ENCODE measurements at regions not wholly inside any gene's neighbourhood (a gene's known extent, or its start where the extent isn't known, plus 50 kb on each side); places are given as distances from the start of the nearest gene placed in this dataset.

DNA sequence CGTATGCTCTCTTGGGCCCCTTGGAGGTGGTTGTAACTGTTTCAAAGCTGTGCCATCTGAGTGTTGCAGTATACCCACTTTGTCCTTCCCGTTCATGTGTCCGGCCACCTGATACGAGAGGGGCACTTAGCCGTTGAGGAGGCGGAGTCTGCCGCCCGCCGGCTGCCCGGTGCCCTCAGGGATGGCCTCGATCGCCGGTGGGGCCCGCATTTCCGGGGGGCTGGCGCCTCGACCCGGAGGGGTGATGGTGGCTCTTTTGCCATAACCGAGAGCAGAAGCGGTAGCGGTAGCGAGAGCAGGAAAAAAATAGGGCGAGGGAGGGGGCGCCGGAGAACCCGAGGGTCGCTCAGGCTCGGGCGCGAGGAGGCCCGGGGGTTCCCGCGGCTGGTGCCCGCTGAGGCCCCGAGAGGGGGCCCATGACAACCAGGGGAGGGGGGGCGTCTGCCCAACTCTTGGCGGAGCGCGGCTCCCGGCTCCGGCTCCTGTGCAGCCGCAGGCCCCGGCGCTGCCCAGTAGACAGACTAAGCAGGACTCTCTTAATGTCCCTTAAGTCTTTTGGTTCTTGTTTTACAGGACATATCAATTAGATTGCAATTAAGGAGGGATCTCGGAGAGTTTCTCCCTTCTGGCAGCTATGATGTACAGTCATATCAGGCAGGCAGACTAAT lies 342.7 kb upstream of the SGCG start:
- no peaks in the 10 kb centered on the region for H3K36me3 ChIP-seq (ENCODE audit: control insufficient read depth in 2 of 2, insufficient read depth in 1 of 2, low read length in 2 of 2)
- no peak overlapping the region for H3K27ac ChIP-seq (ENCODE audit: extremely low read depth, low read depth, low read length)
- ChIA-PET POLR2A (no interaction called here), CTCF (interaction anchor here (0.6 to 0.7 kb wide), 2 partner anchors 23 to 171 kb away, joined by 3 to 4 read pairs; no protein-coding TSS in a partner anchor)
- H3K4me3 ChIP-seq (ENCODE audit: low read depth, low read length): no peak overlapping the region
- no peaks in the 10 kb centered on the region for H3K4me1 ChIP-seq (ENCODE audit: control insufficient read depth, insufficient read depth, low read length)
- no peaks in the 10 kb centered on the region for H3K9me3 ChIP-seq (ENCODE audit: control insufficient read depth, insufficient read depth, low read depth, low read length)
- no peak for TF ChIP-seq GLIS2 (tag by site-specific recombination; IDR thresholded peaks at IDR 0.05)
- no peak for TF ChIP-seq ZNF24 (tag by site-specific recombination; IDR thresholded peaks at IDR 0.05)
- no peak for TF ChIP-seq MYNN (tag by site-specific recombination; IDR thresholded peaks at IDR 0.05; ENCODE audit: borderline replicate concordance)
- no peak for TF ChIP-seq ZNF138 (tag by site-specific recombination; IDR thresholded peaks at IDR 0.05; ENCODE audit: borderline replicate concordance)
- TF ChIP-seq ZFP37 (tag by site-specific recombination; IDR thresholded peaks at IDR 0.05): no peak
- TF ChIP-seq SETDB1 (IDR thresholded peaks at IDR 0.05; ENCODE audit: insufficient read length, low read length): no peak
- TF ChIP-seq, protein P1, sequence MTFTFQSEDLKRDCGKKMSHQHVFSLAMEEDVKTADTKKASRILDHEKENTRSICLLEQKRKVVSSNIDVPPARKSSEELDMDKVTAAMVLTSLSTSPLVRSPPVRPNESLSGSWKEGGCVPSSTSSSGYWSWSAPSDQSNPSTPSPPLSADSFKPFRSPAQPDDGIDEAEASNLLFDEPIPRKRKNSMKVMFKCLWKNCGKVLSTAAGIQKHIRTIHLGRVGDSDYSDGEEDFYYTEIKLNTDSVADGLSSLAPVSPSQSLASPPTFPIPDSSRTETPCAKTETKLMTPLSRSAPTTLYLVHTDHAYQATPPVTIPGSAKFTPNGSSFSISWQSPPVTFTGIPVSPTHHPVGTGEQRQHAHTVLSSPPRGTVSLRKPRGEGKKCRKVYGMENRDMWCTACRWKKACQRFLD (tag by site-specific recombination; IDR thresholded peaks at IDR 0.05): no peak
- TF ChIP-seq ZNF544 (tag by site-specific recombination; IDR thresholded peaks at IDR 0.05): no peak

DNA sequence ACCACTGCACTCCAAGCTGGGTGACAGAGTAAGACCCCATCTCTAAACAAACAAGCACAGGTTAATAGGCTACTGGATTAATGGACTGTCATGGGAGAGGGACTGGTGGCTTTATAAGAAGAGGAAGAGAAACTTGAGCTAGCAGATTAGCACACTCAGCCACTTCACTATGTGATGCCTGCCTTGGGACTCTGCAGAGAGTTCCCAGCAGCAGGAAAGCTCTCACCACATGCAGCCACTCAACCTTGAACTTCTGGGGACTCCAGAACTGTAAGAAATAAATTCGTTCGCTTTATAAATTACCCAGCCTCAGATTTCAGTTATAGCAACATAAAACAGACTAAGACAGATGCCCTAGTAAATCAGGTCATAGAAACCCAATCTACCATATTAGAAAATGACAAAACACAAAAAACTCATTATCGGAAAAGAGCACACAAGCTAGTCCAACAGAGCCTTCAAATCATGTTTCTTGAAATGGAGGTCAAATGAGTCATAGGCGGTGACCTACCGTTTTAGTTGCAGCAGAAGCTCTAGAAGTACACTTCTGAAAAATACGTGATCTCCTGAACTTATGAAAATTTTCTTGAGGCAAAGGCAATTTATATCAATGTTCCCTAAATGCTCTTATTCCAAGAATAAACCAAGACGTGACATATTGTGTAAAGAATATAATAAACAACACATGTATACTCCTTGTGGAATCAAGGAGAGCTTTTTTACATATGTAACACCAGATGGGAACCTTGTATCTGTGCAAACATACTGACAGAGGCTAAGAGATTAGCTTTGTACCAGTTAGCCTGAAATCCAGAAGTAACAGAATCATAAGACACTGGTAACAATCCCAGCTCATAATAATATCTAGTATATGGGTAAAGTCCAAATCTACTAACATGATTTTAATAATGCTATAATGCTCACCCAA lies 340.9 kb upstream of the SGCG start:
- TF ChIP-seq, protein P2, sequence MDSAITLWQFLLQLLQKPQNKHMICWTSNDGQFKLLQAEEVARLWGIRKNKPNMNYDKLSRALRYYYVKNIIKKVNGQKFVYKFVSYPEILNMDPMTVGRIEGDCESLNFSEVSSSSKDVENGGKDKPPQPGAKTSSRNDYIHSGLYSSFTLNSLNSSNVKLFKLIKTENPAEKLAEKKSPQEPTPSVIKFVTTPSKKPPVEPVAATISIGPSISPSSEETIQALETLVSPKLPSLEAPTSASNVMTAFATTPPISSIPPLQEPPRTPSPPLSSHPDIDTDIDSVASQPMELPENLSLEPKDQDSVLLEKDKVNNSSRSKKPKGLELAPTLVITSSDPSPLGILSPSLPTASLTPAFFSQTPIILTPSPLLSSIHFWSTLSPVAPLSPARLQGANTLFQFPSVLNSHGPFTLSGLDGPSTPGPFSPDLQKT (IDR thresholded peaks at IDR 0.05; ENCODE audit: borderline replicate concordance, low read depth, low read length): no peak
- no peak for TF ChIP-seq ZNF677 (tag by site-specific recombination; IDR thresholded peaks at IDR 0.05)
- TF ChIP-seq SP7 (tag by site-specific recombination; IDR thresholded peaks at IDR 0.05): no peak
- no peak for TF ChIP-seq ZNF184 (tag by site-specific recombination; IDR thresholded peaks at IDR 0.05)
- no peak for TF ChIP-seq GFI1B (tag by site-specific recombination; IDR thresholded peaks at IDR 0.05)
- TF ChIP-seq ZEB2 (tag by site-specific recombination; IDR thresholded peaks at IDR 0.05): no peak
- TF ChIP-seq SP3 (tag by site-specific recombination; IDR thresholded peaks at IDR 0.05): no peak
- TF ChIP-seq, protein P3, sequence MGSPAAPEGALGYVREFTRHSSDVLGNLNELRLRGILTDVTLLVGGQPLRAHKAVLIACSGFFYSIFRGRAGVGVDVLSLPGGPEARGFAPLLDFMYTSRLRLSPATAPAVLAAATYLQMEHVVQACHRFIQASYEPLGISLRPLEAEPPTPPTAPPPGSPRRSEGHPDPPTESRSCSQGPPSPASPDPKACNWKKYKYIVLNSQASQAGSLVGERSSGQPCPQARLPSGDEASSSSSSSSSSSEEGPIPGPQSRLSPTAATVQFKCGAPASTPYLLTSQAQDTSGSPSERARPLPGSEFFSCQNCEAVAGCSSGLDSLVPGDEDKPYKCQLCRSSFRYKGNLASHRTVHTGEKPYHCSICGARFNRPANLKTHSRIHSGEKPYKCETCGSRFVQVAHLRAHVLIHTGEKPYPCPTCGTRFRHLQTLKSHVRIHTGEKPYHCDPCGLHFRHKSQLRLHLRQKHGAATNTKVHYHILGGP (tag by site-specific recombination; IDR thresholded peaks at IDR 0.05): no peak
- TF ChIP-seq, protein P4, sequence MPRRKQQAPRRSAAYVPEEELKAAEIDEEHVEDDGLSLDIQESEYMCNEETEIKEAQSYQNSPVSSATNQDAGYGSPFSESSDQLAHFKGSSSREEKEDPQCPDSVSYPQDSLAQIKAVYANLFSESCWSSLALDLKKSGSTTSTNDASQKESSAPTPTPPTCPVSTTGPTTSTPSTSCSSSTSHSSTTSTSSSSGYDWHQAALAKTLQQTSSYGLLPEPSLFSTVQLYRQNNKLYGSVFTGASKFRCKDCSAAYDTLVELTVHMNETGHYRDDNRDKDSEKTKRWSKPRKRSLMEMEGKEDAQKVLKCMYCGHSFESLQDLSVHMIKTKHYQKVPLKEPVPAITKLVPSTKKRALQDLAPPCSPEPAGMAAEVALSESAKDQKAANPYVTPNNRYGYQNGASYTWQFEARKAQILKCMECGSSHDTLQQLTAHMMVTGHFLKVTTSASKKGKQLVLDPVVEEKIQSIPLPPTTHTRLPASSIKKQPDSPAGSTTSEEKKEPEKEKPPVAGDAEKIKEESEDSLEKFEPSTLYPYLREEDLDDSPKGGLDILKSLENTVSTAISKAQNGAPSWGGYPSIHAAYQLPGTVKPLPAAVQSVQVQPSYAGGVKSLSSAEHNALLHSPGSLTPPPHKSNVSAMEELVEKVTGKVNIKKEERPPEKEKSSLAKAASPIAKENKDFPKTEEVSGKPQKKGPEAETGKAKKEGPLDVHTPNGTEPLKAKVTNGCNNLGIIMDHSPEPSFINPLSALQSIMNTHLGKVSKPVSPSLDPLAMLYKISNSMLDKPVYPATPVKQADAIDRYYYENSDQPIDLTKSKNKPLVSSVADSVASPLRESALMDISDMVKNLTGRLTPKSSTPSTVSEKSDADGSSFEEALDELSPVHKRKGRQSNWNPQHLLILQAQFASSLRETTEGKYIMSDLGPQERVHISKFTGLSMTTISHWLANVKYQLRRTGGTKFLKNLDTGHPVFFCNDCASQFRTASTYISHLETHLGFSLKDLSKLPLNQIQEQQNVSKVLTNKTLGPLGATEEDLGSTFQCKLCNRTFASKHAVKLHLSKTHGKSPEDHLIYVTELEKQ (tag by site-specific recombination; IDR thresholded peaks at IDR 0.05; ENCODE audit: borderline replicate concordance): no peak
- no peak for TF ChIP-seq ZNF155 (tag by site-specific recombination; IDR thresholded peaks at IDR 0.05)
- TF ChIP-seq KLF10 (tag by site-specific recombination; IDR thresholded peaks at IDR 0.05): no peak
- TF ChIP-seq, protein P5, sequence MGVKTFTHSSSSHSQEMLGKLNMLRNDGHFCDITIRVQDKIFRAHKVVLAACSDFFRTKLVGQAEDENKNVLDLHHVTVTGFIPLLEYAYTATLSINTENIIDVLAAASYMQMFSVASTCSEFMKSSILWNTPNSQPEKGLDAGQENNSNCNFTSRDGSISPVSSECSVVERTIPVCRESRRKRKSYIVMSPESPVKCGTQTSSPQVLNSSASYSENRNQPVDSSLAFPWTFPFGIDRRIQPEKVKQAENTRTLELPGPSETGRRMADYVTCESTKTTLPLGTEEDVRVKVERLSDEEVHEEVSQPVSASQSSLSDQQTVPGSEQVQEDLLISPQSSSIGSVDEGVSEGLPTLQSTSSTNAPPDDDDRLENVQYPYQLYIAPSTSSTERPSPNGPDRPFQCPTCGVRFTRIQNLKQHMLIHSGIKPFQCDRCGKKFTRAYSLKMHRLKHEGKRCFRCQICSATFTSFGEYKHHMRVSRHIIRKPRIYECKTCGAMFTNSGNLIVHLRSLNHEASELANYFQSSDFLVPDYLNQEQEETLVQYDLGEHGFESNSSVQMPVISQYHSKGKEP (tag by site-specific recombination; IDR thresholded peaks at IDR 0.05): no peak
- ChIA-PET POLR2A (no interaction called here), CTCF (no interaction called here)
- Histone ChIP-seq H3K4me3 (ENCODE audit: low read depth, low read length) (no peak overlapping the region), H3K27ac (ENCODE audit: extremely low read depth, low read depth, low read length) (no peak overlapping the region), H3K4me1 (ENCODE audit: control insufficient read depth, insufficient read depth, low read length) (no peaks in the 10 kb centered on the region), H3K36me3 (ENCODE audit: control insufficient read depth in 2 of 2, insufficient read depth in 1 of 2, low read length in 2 of 2) (no peaks in the 10 kb centered on the region), H3K9me3 (ENCODE audit: control insufficient read depth, insufficient read depth, low read depth, low read length) (no peaks in the 10 kb centered on the region)
